Epithelial cell of esophagus (primary cell): ENCODE measurements at regions not wholly inside any gene's neighbourhood (a gene's known extent, or its start where the extent isn't known, plus 50 kb on each side); places are given as distances from the start of the nearest gene placed in this dataset.
A peak's percentile ranks its signal among the peaks of the same experiment; 100 is the strongest.

Experiments
- DNase-seq: peaks from one replicate; pipeline ENCODE4 v3.0.0; 2010; ENCODE audit warnings: low read depth
- H3K4me3 ChIP-seq: 2 replicates; pipeline ENCODE4 v1.5.1; 2011; ENCODE audit warnings: mild to moderate bottlenecking, low read length, control low read depth
- TF ChIP-seq, protein P1 (sequence below): IDR thresholded peaks from 2 replicates; pipeline ENCODE4 v1.5.1; 2011; ENCODE audit warnings: low read depth, mild to moderate bottlenecking, low read length, control low read depth, inconsistent platforms; ENCODE audit not compliant: insufficient read depth; ENCODE audit errors: missing control alignments

DNA sequence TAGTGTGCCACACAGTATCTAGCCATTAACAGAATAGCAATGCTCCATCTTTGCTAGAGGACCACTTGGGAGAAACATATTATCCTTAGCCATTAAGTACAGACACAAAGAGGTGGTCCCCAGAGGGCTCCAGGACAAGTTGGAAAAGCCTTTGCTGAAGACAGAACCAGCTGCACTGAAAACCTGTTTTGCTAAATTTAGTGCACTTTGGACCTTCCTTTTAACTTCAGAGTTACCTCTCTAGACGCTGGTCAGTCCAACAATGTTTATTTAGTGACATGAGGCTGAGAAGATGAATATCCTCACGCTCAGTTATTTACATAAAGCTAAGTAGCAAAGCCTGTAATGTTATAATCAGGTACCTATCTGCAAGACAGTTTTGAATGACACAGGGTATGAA is 265.0 kb upstream of the ZNF608 start:
- TF ChIP-seq, protein P1, sequence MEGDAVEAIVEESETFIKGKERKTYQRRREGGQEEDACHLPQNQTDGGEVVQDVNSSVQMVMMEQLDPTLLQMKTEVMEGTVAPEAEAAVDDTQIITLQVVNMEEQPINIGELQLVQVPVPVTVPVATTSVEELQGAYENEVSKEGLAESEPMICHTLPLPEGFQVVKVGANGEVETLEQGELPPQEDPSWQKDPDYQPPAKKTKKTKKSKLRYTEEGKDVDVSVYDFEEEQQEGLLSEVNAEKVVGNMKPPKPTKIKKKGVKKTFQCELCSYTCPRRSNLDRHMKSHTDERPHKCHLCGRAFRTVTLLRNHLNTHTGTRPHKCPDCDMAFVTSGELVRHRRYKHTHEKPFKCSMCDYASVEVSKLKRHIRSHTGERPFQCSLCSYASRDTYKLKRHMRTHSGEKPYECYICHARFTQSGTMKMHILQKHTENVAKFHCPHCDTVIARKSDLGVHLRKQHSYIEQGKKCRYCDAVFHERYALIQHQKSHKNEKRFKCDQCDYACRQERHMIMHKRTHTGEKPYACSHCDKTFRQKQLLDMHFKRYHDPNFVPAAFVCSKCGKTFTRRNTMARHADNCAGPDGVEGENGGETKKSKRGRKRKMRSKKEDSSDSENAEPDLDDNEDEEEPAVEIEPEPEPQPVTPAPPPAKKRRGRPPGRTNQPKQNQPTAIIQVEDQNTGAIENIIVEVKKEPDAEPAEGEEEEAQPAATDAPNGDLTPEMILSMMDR = no peak
- DNase-seq = no peak
- no peak overlapping the region for H3K4me3 ChIP-seq

DNA sequence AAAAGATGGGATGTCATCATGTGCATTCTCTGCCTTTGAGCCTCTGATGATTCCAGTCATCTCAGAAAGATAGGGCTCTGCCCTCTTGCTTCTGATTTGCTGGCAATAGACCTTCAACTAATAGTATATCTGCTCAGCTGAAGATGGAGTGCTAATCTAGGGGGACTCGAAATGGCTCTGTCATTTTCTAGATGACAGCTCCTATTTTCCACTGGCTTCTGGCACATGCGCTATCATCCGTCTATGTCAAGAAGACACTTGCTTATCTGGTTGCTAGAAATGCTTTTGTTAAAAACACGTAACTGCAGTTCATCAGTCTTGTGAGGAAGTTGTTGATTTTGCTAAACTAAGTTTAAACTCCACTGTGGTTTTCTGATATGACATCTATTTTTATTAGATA is 265.5 kb upstream of the ZNF608 start:
- H3K4me3 ChIP-seq = no peak overlapping the region
- DNase-seq = no peak
- TF ChIP-seq, protein P1 = no peak

DNA sequence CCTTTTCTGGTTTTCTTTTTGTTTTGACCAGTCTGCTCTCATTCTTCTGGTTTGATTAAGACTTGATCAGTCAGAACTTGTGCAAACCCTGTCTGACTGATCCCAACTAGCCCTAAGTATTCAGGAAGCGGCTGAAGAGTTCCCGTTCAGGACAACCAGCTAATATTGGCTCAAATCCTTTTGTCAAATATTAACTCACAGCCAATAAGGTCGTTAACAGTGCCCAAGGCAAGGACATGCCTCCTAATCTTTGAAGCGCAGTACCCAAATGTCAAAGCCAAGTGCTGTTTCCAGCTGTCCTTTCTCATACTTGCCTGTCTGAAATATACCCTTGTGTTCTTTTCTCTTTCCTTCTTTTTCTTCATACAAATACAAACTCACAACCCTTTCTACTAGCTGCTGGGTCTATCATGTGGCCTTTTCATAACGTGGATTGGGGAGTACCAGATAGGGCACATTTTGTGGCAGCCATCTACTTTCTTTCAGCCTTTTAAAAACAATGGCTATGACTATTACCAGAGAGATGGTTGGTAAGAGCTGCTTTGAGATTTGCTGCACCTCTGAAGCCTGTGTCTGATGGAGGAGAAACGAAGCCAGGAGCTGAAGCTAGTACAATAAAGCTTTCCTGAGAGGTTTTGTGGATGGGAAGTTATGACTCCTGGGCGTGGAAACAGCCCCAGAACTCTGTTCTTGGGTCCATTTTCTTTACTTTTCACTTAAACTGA is 266.4 kb upstream of the ZNF608 start:
- peak; percentile 76 for DNase-seq
- H3K4me3 ChIP-seq = no peak overlapping the region
- TF ChIP-seq, protein P1 = no peak

DNA sequence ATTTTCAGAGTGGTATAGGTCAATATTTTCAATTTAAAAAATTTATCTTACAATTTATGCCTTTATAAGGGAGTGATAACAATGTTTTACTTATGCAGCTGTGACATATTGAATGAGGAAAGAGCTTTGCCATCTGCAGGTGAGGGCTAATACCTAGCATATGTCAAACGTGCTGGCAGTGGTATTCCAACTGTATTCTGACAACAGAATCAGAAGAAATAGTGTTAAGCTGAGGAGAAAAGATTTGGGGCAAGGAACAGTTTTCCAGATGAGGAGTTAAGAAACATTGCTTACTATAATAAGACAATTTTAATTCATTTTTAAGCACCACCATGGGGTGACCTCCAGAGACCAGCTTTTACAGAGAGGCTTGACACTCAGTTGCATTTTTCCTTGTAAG is 267.8 kb upstream of the ZNF608 start:
- H3K4me3 ChIP-seq = no peak overlapping the region
- TF ChIP-seq, protein P1 = no peak
- DNase-seq = no peak

DNA sequence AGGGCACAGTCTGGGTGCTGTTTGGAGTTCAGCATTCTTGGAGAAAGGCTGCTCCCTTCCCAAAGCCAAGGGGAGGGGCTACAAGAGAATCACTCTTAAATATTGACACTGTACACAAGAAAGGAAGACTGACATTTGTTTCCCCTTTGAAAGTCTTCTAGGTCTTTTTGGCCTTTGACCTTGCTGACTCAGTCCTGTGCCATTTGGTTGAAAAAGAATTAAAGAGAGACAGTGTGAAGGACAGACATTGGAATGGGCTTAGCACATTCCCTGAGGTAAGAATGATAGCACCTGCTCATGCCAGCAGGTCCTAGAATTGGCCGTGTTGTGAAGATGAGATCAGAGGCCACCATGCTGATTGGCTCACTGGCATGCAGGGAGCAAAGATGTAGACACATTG is 271.4 kb upstream of the ZNF608 start:
- TF ChIP-seq, protein P1 = no peak
- no peak for DNase-seq
- H3K4me3 ChIP-seq = no peak overlapping the region

DNA sequence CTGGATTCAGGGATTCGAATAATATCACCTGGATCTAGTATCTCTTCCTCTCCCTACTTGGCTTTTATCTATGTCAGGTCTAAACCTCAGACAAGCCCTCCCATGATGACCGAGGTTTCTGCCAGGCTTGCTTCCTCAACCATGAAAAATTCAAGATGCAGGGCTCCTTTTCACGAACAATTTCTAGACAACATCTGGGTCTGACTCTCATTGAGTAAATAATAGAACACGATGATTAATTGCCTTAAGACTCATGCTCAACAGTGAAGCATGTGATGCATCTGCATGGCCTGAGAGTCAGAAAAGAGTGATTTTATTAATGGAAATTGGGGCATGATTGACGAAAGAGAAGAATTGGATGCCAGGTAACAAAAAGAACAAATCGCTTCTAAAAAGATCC is 277.2 kb upstream of the ZNF608 start:
- no peak overlapping the region for H3K4me3 ChIP-seq
- TF ChIP-seq, protein P1 = no peak
- DNase-seq = peak; percentile 91
